KMS-11 (cell line): ENCODE measurements at regions not wholly inside any gene's neighbourhood (a gene's known extent, or its start where the extent isn't known, plus 50 kb on each side); places are given as distances from the start of the nearest gene placed in this dataset.

Experiments used
- H2AFZ ChIP-seq: fragments of 200-600 bp; sonication (generic); 2 replicates; pipeline ENCODE4 v1.6.1; 2016; ENCODE audit warnings: antibody characterized with exemption, mixed run types, low read depth
- H3K27ac ChIP-seq: fragments of 200-600 bp; sonication (generic); 2 replicates; pipeline ENCODE4 v1.6.1; 2016; ENCODE audit warnings: mild to moderate bottlenecking, mixed run types
- H3K27me3 ChIP-seq: fragments of 200-600 bp; sonication (generic); 2 replicates; pipeline ENCODE4 v1.6.1; 2017; ENCODE audit warnings: mild to moderate bottlenecking, low read depth, mixed run types, moderate library complexity; ENCODE audit not compliant: insufficient read depth
- H3K36me3 ChIP-seq: fragments of 200-600 bp; sonication (generic); 2 replicates; pipeline ENCODE4 v1.6.1; 2017; ENCODE audit warnings: mild to moderate bottlenecking, mixed run types; ENCODE audit not compliant: insufficient read depth
- H3K4me1 ChIP-seq: fragments of 200-600 bp; sonication (generic); 2 replicates; pipeline ENCODE4 v1.6.1; 2016; ENCODE audit warnings: mild to moderate bottlenecking, low read depth, mixed run types; ENCODE audit not compliant: poor library complexity, severe bottlenecking
- H3K4me2 ChIP-seq: fragments of 200-600 bp; sonication (generic); 2 replicates; pipeline ENCODE4 v1.7.0; 2016; ENCODE audit warnings: mild to moderate bottlenecking, mixed run types
- H3K4me3 ChIP-seq: fragments of 200-600 bp; sonication (generic); IDR thresholded peaks from 2 replicates; pipeline ENCODE4 v1.6.1; 2017; ENCODE audit warnings: low read depth, low read length, mixed read lengths; ENCODE audit not compliant: insufficient read depth
- H3K79me2 ChIP-seq: fragments of 200-600 bp; sonication (generic); 2 replicates; pipeline ENCODE4 v1.6.1; 2016; ENCODE audit warnings: low read depth, mixed run types; ENCODE audit not compliant: insufficient read depth
- H3K9ac ChIP-seq: fragments of 200-600 bp; sonication (generic); 2 replicates; pipeline ENCODE4 v1.6.1; 2016; ENCODE audit warnings: mild to moderate bottlenecking, mixed run types
- H4K20me1 ChIP-seq: fragments of 200-600 bp; sonication (generic); 2 replicates; pipeline ENCODE4 v1.6.1; 2016; ENCODE audit warnings: mild to moderate bottlenecking, mixed run types; ENCODE audit not compliant: insufficient read depth
- CTCF ChIP-seq: fragments of 200-600 bp; sonication (generic); conservative IDR thresholded peaks from 2 replicates; pipeline ENCODE4 v1.6.1; 2017; ENCODE audit warnings: low read depth, mild to moderate bottlenecking, antibody characterized with exemption, low read length, moderate library complexity, mixed read lengths

- Histone ChIP-seq H4K20me1 (no peaks in the 10 kb centered on the region), H3K27ac (no peak overlapping the region), H2AFZ (no peak overlapping the region), H3K4me2 (no peak overlapping the region), H3K4me3 (no peak overlapping the region), H3K27me3 (no peaks in the 10 kb centered on the region), H3K4me1 (no peaks in the 10 kb centered on the region), H3K36me3 (no peaks in the 10 kb centered on the region), H3K9ac (no peak overlapping the region), H3K79me2 (no peaks in the 10 kb centered on the region)
- no peak for TF ChIP-seq CTCF
Measured at GRCh38 chr2:60271713-60272112, 281.7 kb downstream of the BCL11A start.

- H3K4me1 ChIP-seq, result no peaks in the 10 kb centered on the region
- H3K4me2 ChIP-seq, result no peak overlapping the region
- H3K9ac ChIP-seq, result no peak overlapping the region
- H3K27ac ChIP-seq, result no peak overlapping the region
- H3K79me2 ChIP-seq, result no peaks in the 10 kb centered on the region
- H3K27me3 ChIP-seq, result no peaks in the 10 kb centered on the region
- no peaks in the 10 kb centered on the region for H3K36me3 ChIP-seq
- no peak for TF ChIP-seq CTCF
- no peak overlapping the region for H3K4me3 ChIP-seq
- H2AFZ ChIP-seq, result no peak overlapping the region
- no peaks in the 10 kb centered on the region for H4K20me1 ChIP-seq
Measured at GRCh38 chr2:60271131-60271530, 282.3 kb downstream of the BCL11A start.

- Histone ChIP-seq H3K27ac (no peak overlapping the region), H3K4me3 (no peak overlapping the region), H3K79me2 (no peaks in the 10 kb centered on the region), H3K4me2 (no peak overlapping the region), H2AFZ (no peak overlapping the region), H4K20me1 (no peaks in the 10 kb centered on the region), H3K36me3 (no peaks in the 10 kb centered on the region), H3K27me3 (no peaks in the 10 kb centered on the region), H3K9ac (no peak overlapping the region), H3K4me1 (no peaks in the 10 kb centered on the region)
- no peak for TF ChIP-seq CTCF
Measured at GRCh38 chr2:60268661-60269060, 284.8 kb downstream of the BCL11A start.

GRCh38 chr2:60268032-60268431 lies 285.4 kb downstream of the BCL11A start:
- Histone ChIP-seq H4K20me1 (no peaks in the 10 kb centered on the region), H3K36me3 (no peaks in the 10 kb centered on the region), H3K79me2 (no peaks in the 10 kb centered on the region), H2AFZ (no peak overlapping the region), H3K4me2 (no peak overlapping the region), H3K4me1 (no peaks in the 10 kb centered on the region), H3K27ac (no peak overlapping the region), H3K9ac (no peak overlapping the region), H3K4me3 (no peak overlapping the region), H3K27me3 (no peaks in the 10 kb centered on the region)
- no peak for TF ChIP-seq CTCF

- Histone ChIP-seq H3K27me3 (no peaks in the 10 kb centered on the region), H4K20me1 (no peaks in the 10 kb centered on the region), H3K9ac (no peak overlapping the region), H3K79me2 (no peaks in the 10 kb centered on the region), H2AFZ (no peak overlapping the region), H3K4me2 (no peak overlapping the region), H3K4me3 (no peak overlapping the region), H3K36me3 (no peaks in the 10 kb centered on the region), H3K4me1 (no peaks in the 10 kb centered on the region), H3K27ac (no peak overlapping the region)
- TF ChIP-seq CTCF, result no peak
Measured at GRCh38 chr2:60267122-60267521, 286.3 kb downstream of the BCL11A start.
